ENCODE measurements at regions not wholly inside any gene's neighbourhood (a gene's known extent, or its start where the extent isn't known, plus 50 kb on each side); places are given as distances from the start of the nearest gene placed in this dataset.

GRCh38 chr11:116335891-116336290 is 436.9 kb downstream of the BUD13 start:
- no peak for DNase-seq (ENCODE audit: low spot score)
- in situ Hi-C loops (cut with MboI; ENCODE audit: low pct_unique_long_range_greater_than_20kb, low sequenced_read_pairs, unreplicated experiment), result no loop called here
- TF ChIP-seq, protein P1, sequence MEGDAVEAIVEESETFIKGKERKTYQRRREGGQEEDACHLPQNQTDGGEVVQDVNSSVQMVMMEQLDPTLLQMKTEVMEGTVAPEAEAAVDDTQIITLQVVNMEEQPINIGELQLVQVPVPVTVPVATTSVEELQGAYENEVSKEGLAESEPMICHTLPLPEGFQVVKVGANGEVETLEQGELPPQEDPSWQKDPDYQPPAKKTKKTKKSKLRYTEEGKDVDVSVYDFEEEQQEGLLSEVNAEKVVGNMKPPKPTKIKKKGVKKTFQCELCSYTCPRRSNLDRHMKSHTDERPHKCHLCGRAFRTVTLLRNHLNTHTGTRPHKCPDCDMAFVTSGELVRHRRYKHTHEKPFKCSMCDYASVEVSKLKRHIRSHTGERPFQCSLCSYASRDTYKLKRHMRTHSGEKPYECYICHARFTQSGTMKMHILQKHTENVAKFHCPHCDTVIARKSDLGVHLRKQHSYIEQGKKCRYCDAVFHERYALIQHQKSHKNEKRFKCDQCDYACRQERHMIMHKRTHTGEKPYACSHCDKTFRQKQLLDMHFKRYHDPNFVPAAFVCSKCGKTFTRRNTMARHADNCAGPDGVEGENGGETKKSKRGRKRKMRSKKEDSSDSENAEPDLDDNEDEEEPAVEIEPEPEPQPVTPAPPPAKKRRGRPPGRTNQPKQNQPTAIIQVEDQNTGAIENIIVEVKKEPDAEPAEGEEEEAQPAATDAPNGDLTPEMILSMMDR (IDR thresholded peaks at IDR 0.05; ENCODE audit: extremely low read depth, insufficient read depth, missing control alignments), result no peak

GRCh38 chr11:116335078-116335477 is 437.7 kb downstream of the BUD13 start:
- TF ChIP-seq, protein P1 (IDR thresholded peaks at IDR 0.05; ENCODE audit: extremely low read depth, insufficient read depth, missing control alignments), result no peak
- in situ Hi-C loops (cut with MboI; ENCODE audit: low pct_unique_long_range_greater_than_20kb, low sequenced_read_pairs, unreplicated experiment), result no loop called here
- no peak for DNase-seq (ENCODE audit: low spot score)

DNA sequence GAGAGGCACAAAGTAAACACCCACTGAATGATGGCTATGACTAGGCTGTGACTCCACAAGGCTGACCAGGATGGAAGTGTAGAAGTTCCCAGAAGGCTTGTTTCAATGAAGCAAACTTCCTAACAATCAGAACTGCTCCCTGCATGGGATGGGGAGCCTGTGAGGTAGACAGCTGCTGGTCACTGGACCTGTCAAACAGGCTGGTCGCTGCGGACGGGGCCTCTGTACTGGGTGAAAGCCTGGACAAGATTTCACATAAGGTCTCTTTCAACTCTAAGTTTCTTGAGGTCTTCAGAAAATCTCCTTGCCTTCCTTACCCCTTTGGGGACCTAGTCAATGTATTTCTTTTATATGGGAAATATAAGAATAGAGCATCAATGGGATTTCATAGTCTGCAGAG is 438.2 kb downstream of the BUD13 start:
- TF ChIP-seq, protein P1 (IDR thresholded peaks at IDR 0.05; ENCODE audit: extremely low read depth, insufficient read depth, missing control alignments), result no peak
- in situ Hi-C loops (cut with MboI; ENCODE audit: low pct_unique_long_range_greater_than_20kb, low sequenced_read_pairs, unreplicated experiment), result no loop called here

GRCh38 chr11:116333001-116333535 is 439.7 kb downstream of the BUD13 start:
- in situ Hi-C loops (cut with MboI; ENCODE audit: low pct_unique_long_range_greater_than_20kb, low sequenced_read_pairs, unreplicated experiment), result no loop called here
- DNase-seq (ENCODE audit: low spot score), result no peak
- TF ChIP-seq, protein P1 (IDR thresholded peaks at IDR 0.05; ENCODE audit: extremely low read depth, insufficient read depth, missing control alignments), result no peak

More for the DNA sequence above, 438.2 kb downstream of the BUD13 start:
- DNase-seq (ENCODE audit: low spot score), result no peak

DNA sequence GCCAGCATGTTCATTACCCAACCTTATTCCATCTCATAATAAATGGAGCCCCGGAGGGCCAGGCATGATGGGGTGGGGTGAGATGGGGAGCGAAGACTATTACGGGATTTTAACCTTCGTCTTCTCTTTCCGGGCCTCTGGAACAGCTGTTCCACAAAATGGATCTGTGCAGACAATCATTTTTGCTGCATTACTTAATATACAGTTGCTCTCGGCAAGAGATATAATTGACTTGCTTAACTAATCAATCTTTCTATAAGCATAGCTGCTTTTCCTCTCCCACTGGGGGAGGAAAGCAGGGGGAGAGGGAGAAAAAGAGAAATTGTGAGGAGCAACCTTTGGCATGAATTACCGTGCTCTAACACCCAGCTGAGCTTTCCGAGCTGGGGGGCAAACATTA is 440.4 kb downstream of the BUD13 start:
- in situ Hi-C loops (cut with MboI; ENCODE audit: low pct_unique_long_range_greater_than_20kb, low sequenced_read_pairs, unreplicated experiment), result no loop called here
- no peak for DNase-seq (ENCODE audit: low spot score)
- TF ChIP-seq, protein P1 (IDR thresholded peaks at IDR 0.05; ENCODE audit: extremely low read depth, insufficient read depth, missing control alignments), result no peak

GRCh38 chr11:116331381-116331780 is 441.4 kb downstream of the BUD13 start:
- in situ Hi-C loops (cut with MboI; ENCODE audit: low pct_unique_long_range_greater_than_20kb, low sequenced_read_pairs, unreplicated experiment), result no loop called here
- DNase-seq (ENCODE audit: low spot score), result no peak
- TF ChIP-seq, protein P1 (IDR thresholded peaks at IDR 0.05; ENCODE audit: extremely low read depth, insufficient read depth, missing control alignments), result no peak

Data from GM13977 (cell line).